ENCODE measurements at regions not wholly inside any gene's neighbourhood (a gene's known extent, or its start where the extent isn't known, plus 50 kb on each side); places are given as distances from the start of the nearest gene placed in this dataset.

DNA sequence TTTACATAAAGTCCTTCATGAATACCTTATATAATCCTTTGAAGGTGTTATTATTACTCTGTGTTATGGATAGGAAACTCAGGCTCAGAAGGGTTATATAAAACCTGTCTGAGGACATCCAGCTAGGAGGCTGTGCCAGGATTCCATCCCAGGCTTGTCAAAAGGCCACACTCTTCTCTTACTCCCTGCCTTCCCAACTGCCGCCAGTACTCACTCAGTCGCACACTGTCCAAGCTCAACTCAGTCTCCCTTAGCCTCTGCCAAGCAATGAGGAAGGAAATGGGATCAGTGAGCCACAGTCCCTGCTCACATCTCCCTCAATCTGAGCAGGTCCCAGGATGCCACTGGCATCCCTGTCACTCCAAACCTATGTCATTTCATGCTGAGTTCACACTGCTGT lies 94.4 kb downstream of the NAV1 start:
- Histone ChIP-seq H3K27ac (no peak overlapping the region), H3K9me3 (no peaks in the 10 kb centered on the region), H3K4me3 (no peak overlapping the region), H3K4me1 (peaks cover 14% of the 10 kb centered on the region), H3K36me3 (no peaks in the 10 kb centered on the region), H3K27me3 (no peaks in the 10 kb centered on the region)
- ATAC-seq (no peak), DNase-seq (no peak)
- no peak for TF ChIP-seq CTCF (IDR thresholded peaks at IDR 0.05)
- intact Hi-C loops (cut with DNase I) = no loop called here

GRCh38 chr1:201633811-201634210 lies 94.9 kb downstream of the NAV1 start:
- intact Hi-C loops (cut with DNase I) = no loop called here
- Histone ChIP-seq H3K27me3 (no peaks in the 10 kb centered on the region), H3K9me3 (no peaks in the 10 kb centered on the region), H3K4me1 (peaks cover 14% of the 10 kb centered on the region), H3K4me3 (no peak overlapping the region), H3K36me3 (no peaks in the 10 kb centered on the region), H3K27ac (no peak overlapping the region)
- no peak for TF ChIP-seq CTCF (IDR thresholded peaks at IDR 0.05)
- DNase-seq (no peak), ATAC-seq (no peak)

GRCh38 chr1:201634261-201634660 lies 95.3 kb downstream of the NAV1 start:
- DNase-seq (no peak), ATAC-seq (no peak)
- Histone ChIP-seq H3K4me1 (peaks cover 14% of the 10 kb centered on the region), H3K4me3 (no peak overlapping the region), H3K36me3 (no peaks in the 10 kb centered on the region), H3K27me3 (no peaks in the 10 kb centered on the region), H3K27ac (no peak overlapping the region), H3K9me3 (no peaks in the 10 kb centered on the region)
- intact Hi-C loops (cut with DNase I) = no loop called here
- no peak for TF ChIP-seq CTCF (IDR thresholded peaks at IDR 0.05)

GRCh38 chr1:201636097-201636496 lies 97.2 kb downstream of the NAV1 start:
- no peak overlapping the region for H3K27ac ChIP-seq
- no peak overlapping the region for H3K4me3 ChIP-seq
- H3K27me3 ChIP-seq = no peaks in the 10 kb centered on the region
- no peak for TF ChIP-seq CTCF (IDR thresholded peaks at IDR 0.05)
- H3K36me3 ChIP-seq = no peaks in the 10 kb centered on the region
- intact Hi-C loops (cut with DNase I) = no loop called here
- ATAC-seq (no peak), DNase-seq (no peak)
- no peaks in the 10 kb centered on the region for H3K9me3 ChIP-seq
- peaks cover 22% of the 10 kb centered on the region for H3K4me1 ChIP-seq

DNA sequence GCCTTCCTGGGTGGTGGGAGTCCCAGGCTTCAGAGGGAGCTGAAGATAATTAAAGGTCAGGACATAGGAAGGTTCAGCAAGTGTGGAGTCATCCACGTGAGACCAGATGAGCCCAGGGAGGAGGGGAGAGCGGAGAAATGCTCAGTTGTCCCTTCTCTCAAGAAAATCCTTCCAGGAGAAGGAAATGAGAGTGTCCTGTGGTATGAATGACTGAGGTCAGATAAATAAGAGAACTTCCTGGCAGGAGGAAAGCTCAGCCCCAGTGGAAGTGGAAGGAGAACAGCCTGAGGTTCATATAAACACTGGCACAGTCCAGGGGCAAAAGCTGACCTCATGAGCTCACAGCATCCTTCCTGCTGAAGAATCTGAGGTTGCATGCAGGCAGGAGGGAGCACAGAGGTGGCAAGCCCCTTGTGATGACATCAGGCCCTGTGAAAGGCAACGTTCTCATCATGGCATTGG lies 97.6 kb downstream of the NAV1 start:
- Histone ChIP-seq H3K27me3 (no peaks in the 10 kb centered on the region), H3K4me3 (no peak overlapping the region), H3K36me3 (no peaks in the 10 kb centered on the region), H3K27ac (no peak overlapping the region), H3K4me1 (peaks cover 22% of the 10 kb centered on the region), H3K9me3 (no peaks in the 10 kb centered on the region)
- ATAC-seq (peak; percentile 32), DNase-seq (no peak)
- intact Hi-C loops (cut with DNase I) = no loop called here
- TF ChIP-seq CTCF (IDR thresholded peaks at IDR 0.05) = no peak

All from upper lobe of right lung (tissue), 1 donor.